Karpas-422 (cell line): ENCODE measurements at regions not wholly inside any gene's neighbourhood (a gene's known extent, or its start where the extent isn't known, plus 50 kb on each side); places are given as distances from the start of the nearest gene placed in this dataset.
"Not testable (repeated sequence)": the region's sequence is repeated elsewhere in the genome, so short reads cannot be mapped to it uniquely, and the experiment has no call there.

Experiments
- DNase-seq: peaks from one replicate; pipeline ENCODE4 v3.0.0-alpha.2; 2015
- H2AFZ ChIP-seq: fragments of 200-600 bp; sonication (generic); 2 replicates; pipeline ENCODE4 v1.6.1; 2014; ENCODE audit warnings: antibody characterized with exemption, low read length, mixed read lengths
- H3K27ac ChIP-seq: fragments of 200-600 bp; sonication (generic); 2 replicates; pipeline ENCODE4 v1.5.1; 2014; ENCODE audit warnings: mild to moderate bottlenecking, low read length, moderate library complexity
- H3K27me3 ChIP-seq: fragments of 200-600 bp; sonication (generic); 2 replicates; pipeline ENCODE4 v1.6.1; 2014; ENCODE audit warnings: low read length, mixed read lengths
- H3K36me3 ChIP-seq: fragments of 200-600 bp; sonication (generic); 2 replicates; pipeline ENCODE4 v1.6.1; 2014; ENCODE audit warnings: low read length, mixed read lengths; ENCODE audit not compliant: insufficient read depth
- H3K4me1 ChIP-seq: fragments of 200-600 bp; sonication (generic); 2 replicates; pipeline ENCODE4 v1.6.1; 2014; ENCODE audit warnings: mild to moderate bottlenecking, low read length, mixed read lengths
- H3K4me2 ChIP-seq: fragments of 200-600 bp; sonication (generic); 2 replicates; pipeline ENCODE4 v1.6.1; 2014; ENCODE audit warnings: low read length, low read depth, mild to moderate bottlenecking; ENCODE audit not compliant: poor library complexity, severe bottlenecking
- H3K4me3 ChIP-seq: fragments of 200-600 bp; sonication (generic); 2 replicates; pipeline ENCODE4 v1.5.1; 2014; ENCODE audit warnings: mild to moderate bottlenecking, antibody characterized with exemption, low read length, mixed read lengths
- H3K79me2 ChIP-seq: fragments of 200-600 bp; sonication (generic); 2 replicates; pipeline ENCODE4 v1.6.1; 2014; ENCODE audit warnings: mild to moderate bottlenecking, low read length, mixed read lengths
- H3K9ac ChIP-seq: fragments of 200-600 bp; sonication (generic); 2 replicates; pipeline ENCODE4 v1.6.0; 2014; ENCODE audit warnings: low read length
- H3K9me2 ChIP-seq: fragments of 200-600 bp; sonication (generic), shearing (Covaris generic); replicated peaks from 2 replicates; pipeline ENCODE4 v1.6.0; 2014; ENCODE audit warnings: mild to moderate bottlenecking, low read length, moderate library complexity; ENCODE audit not compliant: insufficient read depth
- H3K9me3 ChIP-seq: fragments of 300-700, 200-600 bp; sonication (generic); 2 replicates; pipeline ENCODE4 v1.6.1; 2014; ENCODE audit warnings: low read length, mixed read lengths
- H4K20me1 ChIP-seq: fragments of 200-600 bp; sonication (generic); 2 replicates; pipeline ENCODE4 v1.6.1; 2014; ENCODE audit warnings: mild to moderate bottlenecking, antibody characterized with exemption, low read length, low read depth; ENCODE audit not compliant: insufficient read depth

DNA sequence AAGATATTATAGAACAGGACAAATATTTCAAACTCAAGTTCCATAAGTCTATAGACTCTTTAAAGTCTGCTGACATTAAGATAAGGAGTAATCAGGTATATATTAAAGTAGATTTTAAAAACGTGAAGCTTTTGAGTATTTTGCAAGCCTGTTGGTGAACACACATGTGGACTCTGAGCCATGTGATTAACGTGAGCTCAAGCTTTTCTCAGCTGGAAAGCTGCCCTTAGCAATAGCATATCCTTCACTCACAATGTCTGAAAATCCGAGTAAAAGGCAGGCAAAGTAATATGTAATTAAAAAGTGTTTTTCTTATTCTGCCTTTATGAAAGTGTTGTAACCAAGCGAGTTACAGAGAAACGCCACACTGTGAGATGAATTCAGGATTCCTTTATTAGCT lies 140.5 kb upstream of the AADAT start:
- Histone ChIP-seq H3K4me3 (no peak overlapping the region), H3K9ac (no peak overlapping the region), H3K36me3 (no peaks in the 10 kb centered on the region), H3K27ac (no peak overlapping the region), H2AFZ (no peak overlapping the region), H4K20me1 (no peaks in the 10 kb centered on the region), H3K9me2 (no peaks in the 10 kb centered on the region), H3K79me2 (no peaks in the 10 kb centered on the region), H3K9me3 (no peaks in the 10 kb centered on the region), H3K4me2 (no peak overlapping the region), H3K4me1 (peaks cover 4% of the 10 kb centered on the region), H3K27me3 (no peaks in the 10 kb centered on the region)
- DNase-seq: no peak

DNA sequence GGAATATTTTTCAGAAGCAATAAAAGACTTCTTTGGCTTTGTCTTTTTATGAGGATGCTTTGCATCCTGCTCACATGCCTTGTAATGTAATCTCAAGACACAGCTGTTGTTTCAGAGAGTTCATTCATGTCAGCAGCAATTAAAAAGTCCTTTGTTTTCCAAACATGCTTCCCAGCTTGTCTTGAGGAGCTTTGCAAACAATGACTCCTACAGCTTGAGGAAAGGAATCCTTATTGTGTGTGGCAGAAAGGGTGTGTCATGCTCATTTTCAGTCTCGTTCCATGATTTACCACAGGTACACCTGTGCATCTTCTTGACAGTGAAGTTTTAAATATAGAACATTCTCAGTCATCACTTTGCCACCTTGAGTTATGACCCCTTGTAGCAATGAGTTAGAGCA lies 139.2 kb upstream of the AADAT start:
- H3K9me2 ChIP-seq: no peaks in the 10 kb centered on the region
- H3K79me2 ChIP-seq: no peaks in the 10 kb centered on the region
- H3K9ac ChIP-seq: no peak overlapping the region
- no peaks in the 10 kb centered on the region for H3K4me1 ChIP-seq
- no peak overlapping the region for H3K27ac ChIP-seq
- H4K20me1 ChIP-seq: no peaks in the 10 kb centered on the region
- no peak overlapping the region for H3K4me2 ChIP-seq
- no peaks in the 10 kb centered on the region for H3K27me3 ChIP-seq
- no peak overlapping the region for H3K4me3 ChIP-seq
- DNase-seq: no peak
- no peaks in the 10 kb centered on the region for H3K36me3 ChIP-seq
- no peaks in the 10 kb centered on the region for H3K9me3 ChIP-seq
- no peak overlapping the region for H2AFZ ChIP-seq

DNA sequence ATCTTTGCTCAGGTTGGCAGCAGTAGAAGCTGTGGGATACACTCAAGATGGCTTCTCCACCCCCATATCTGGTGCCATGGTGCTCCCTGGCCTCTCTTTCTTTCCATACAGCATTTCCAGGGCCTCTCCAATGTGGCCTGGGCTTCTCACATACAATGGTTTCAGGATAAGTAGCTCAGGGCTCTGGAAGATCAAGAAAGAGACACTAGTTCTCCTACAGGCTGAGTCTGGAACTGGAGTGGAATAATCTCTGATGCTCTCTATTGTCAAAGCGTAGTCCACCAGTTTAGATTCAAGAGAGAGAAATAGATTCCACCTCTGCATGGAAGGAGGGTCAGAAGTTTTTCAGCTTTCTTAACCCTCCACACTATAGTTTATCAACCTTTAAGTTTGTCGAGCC lies 138.2 kb upstream of the AADAT start:
- no peaks in the 10 kb centered on the region for H3K36me3 ChIP-seq
- H3K4me1 ChIP-seq: no peaks in the 10 kb centered on the region
- no peak overlapping the region for H2AFZ ChIP-seq
- H3K27ac ChIP-seq: no peak overlapping the region
- H3K4me2 ChIP-seq: no peak overlapping the region
- no peaks in the 10 kb centered on the region for H3K9me2 ChIP-seq
- H3K9me3 ChIP-seq: no peaks in the 10 kb centered on the region
- H3K9ac ChIP-seq: no peak overlapping the region
- no peaks in the 10 kb centered on the region for H3K27me3 ChIP-seq
- H3K79me2 ChIP-seq: no peaks in the 10 kb centered on the region
- no peaks in the 10 kb centered on the region for H4K20me1 ChIP-seq
- DNase-seq: no peak
- H3K4me3 ChIP-seq: no peak overlapping the region

DNA sequence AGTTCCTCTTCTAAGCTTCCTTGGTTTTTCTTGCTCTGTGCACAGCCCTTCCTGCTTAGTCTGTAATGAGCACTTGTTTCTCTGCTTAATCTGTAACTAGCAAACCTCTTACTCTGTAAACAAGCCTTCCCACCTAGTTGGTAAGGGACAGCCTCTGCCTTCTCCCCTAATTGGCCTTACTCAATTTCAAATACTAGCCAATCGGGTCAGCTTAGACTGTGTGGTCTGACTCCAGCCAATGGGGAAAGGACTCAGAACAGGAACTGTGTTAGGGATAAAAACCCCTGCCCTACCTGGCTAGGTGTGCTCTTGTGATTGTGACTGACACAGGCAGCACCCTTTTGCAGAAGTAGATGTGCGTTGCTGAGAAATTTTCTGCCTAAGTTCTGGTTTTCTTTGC lies 136.5 kb upstream of the AADAT start:
- no peak overlapping the region for H3K4me2 ChIP-seq
- no peaks in the 10 kb centered on the region for H3K79me2 ChIP-seq
- no peaks in the 10 kb centered on the region for H3K27me3 ChIP-seq
- H3K36me3 ChIP-seq: no peaks in the 10 kb centered on the region
- no peak overlapping the region for H3K4me3 ChIP-seq
- no peak for DNase-seq
- H4K20me1 ChIP-seq: no peaks in the 10 kb centered on the region
- no peak overlapping the region for H2AFZ ChIP-seq
- no peak overlapping the region for H3K9ac ChIP-seq
- no peaks in the 10 kb centered on the region for H3K9me2 ChIP-seq
- no peak overlapping the region for H3K27ac ChIP-seq
- H3K9me3 ChIP-seq: no peaks in the 10 kb centered on the region
- H3K4me1 ChIP-seq: no peaks in the 10 kb centered on the region

DNA sequence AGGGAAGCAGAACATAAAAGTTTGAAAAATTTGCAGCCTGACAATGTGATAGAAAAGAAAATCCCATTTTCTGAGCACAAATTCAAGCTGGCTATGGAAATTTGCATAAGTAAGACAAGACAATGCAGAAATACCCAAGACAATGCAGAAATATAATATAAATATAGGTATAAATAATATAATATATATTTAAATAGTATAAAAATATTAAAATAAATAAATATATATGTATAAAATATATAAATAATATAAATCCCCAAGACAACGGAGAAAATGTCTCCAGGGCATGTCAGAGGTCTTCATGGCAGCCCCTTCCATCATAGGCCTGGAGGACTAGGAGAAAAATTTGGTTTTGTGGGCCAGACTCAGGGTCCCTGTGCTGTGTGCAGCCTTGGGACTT lies 125.0 kb upstream of the AADAT start:
- no peaks in the 10 kb centered on the region for H3K9me3 ChIP-seq
- no peak overlapping the region for H2AFZ ChIP-seq
- no peak for DNase-seq
- no peaks in the 10 kb centered on the region for H3K27me3 ChIP-seq
- no peaks in the 10 kb centered on the region for H3K9me2 ChIP-seq
- H3K79me2 ChIP-seq: no peaks in the 10 kb centered on the region
- H3K27ac ChIP-seq: no peak overlapping the region
- H3K4me3 ChIP-seq: no peak overlapping the region
- H3K4me2 ChIP-seq: no peak overlapping the region
- H3K9ac ChIP-seq: no peak overlapping the region
- H3K4me1 ChIP-seq: no peaks in the 10 kb centered on the region
- no peaks in the 10 kb centered on the region for H4K20me1 ChIP-seq
- H3K36me3 ChIP-seq: no peaks in the 10 kb centered on the region

DNA sequence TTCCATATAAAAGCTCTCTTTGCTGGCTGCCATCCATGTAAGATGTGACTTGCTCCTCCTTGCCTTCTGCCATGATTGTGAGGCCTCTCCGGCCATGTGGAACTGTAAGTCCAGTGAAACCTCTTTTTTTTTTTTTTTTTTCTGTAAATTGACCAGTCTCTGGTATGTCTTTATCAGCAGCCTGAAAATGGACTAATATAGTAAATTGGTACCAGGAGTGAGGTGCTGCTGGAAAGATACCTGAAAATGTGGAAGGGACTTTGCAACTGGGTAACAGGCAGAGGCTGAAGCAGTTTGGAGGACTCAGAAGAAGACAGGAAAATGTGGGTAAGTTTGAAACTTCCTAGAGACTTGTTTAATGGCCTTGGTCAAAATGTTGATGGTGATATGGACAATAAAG lies 124.3 kb upstream of the AADAT start:
- no peak for DNase-seq
- H3K36me3 ChIP-seq: no peaks in the 10 kb centered on the region
- H2AFZ ChIP-seq: no peak overlapping the region

DNA sequence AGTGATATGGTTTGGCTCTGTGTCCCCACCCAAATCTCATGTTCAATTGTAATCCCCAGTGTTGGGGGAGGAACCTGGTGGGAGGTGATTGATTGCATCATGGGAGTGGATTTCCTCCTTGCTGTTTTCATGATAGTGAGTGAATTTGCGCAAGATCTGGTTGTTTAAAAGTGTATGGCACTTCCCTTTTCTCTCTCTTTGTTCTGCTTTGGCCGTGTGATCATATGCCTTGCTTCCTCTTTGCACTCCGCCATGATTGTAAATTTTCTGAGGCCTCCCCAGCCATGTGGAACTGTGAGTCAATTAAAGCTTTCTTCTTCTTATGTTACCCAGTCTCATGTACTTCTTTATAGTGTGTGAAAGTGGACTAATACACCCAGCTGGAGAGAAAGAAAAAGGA lies 113.0 kb upstream of the AADAT start:
- Histone ChIP-seq H3K27ac (no peak overlapping the region), H3K36me3 (no peaks in the 10 kb centered on the region), H3K4me1 (no peaks in the 10 kb centered on the region), H3K27me3 (no peaks in the 10 kb centered on the region), H3K79me2 (no peaks in the 10 kb centered on the region), H3K4me2 (no peak overlapping the region), H4K20me1 (no peaks in the 10 kb centered on the region), H3K4me3 (no peak overlapping the region), H3K9ac (no peak overlapping the region), H3K9me2 (no peaks in the 10 kb centered on the region), H3K9me3 (no peaks in the 10 kb centered on the region), H2AFZ (no peak overlapping the region)
- DNase-seq: peak; percentile 41

More for the DNA sequence above, 124.3 kb upstream of the AADAT start:
- H4K20me1 ChIP-seq: no peaks in the 10 kb centered on the region
- H3K9ac ChIP-seq: no peak overlapping the region
- no peak overlapping the region for H3K4me3 ChIP-seq
- no peaks in the 10 kb centered on the region for H3K79me2 ChIP-seq
- no peaks in the 10 kb centered on the region for H3K9me2 ChIP-seq
- H3K27ac ChIP-seq: no peak overlapping the region
- no peaks in the 10 kb centered on the region for H3K9me3 ChIP-seq
- H3K4me1 ChIP-seq: no peaks in the 10 kb centered on the region
- no peaks in the 10 kb centered on the region for H3K27me3 ChIP-seq
- H3K4me2 ChIP-seq: no peak overlapping the region

DNA sequence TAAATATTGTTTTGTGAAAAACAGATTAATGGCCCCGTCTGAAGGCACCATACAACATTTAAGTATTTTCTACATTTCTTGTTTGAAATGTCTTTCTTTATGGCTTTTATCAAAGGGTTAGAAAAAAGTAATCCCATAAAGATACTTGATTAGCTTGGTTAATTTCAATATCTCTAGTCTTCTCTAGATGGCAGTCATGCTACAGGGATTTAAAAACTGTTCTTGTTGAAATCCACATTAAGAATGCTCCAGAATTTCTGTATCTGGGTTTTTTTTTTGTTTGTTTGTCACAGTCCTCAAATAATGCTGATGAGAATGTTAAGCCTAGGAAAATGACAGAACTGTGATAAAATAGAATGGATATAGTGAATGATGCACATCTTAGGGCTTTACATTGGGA lies 109.0 kb upstream of the AADAT start:
- Histone ChIP-seq H3K27ac (no peak overlapping the region), H3K9ac (no peak overlapping the region), H3K4me2 (no peak overlapping the region), H3K36me3 (no peaks in the 10 kb centered on the region), H3K79me2 (no peaks in the 10 kb centered on the region), H3K9me3 (no peaks in the 10 kb centered on the region), H3K4me1 (no peaks in the 10 kb centered on the region), H2AFZ (no peak overlapping the region), H3K27me3 (no peaks in the 10 kb centered on the region), H3K4me3 (no peak overlapping the region), H3K9me2 (no peaks in the 10 kb centered on the region), H4K20me1 (no peaks in the 10 kb centered on the region)
- DNase-seq: peak; percentile 40

DNA sequence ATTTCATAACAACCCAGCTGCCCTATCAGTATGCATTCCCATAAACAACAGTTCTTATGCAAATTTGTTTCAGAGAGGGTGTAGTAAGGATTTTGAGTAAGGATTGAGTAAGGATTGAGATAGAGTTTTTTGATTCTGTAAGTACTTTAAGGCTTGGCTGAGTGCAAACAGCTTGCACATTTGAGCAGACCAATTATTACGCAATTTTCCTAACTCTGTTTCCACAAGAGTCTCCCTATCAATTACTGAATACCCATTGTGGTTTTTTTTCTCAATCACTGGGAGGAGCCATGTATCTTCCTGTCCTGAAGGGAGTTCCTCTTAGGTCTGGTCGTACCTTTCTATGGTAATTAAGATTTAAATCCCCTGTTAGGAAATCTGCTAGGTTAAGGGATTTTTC lies 105.0 kb upstream of the AADAT start:
- H3K9me2 ChIP-seq, H3K79me2 ChIP-seq, DNase-seq, H4K20me1 ChIP-seq, H3K36me3 ChIP-seq, H3K9me3 ChIP-seq, H3K4me1 ChIP-seq, H3K4me3 ChIP-seq, H3K27me3 ChIP-seq, H2AFZ ChIP-seq, H3K9ac ChIP-seq, H3K27ac ChIP-seq, H3K4me2 ChIP-seq: not testable (repeated sequence)
